OCI-LY7 (cell line): ENCODE measurements at regions not wholly inside any gene's neighbourhood (a gene's known extent, or its start where the extent isn't known, plus 50 kb on each side); places are given as distances from the start of the nearest gene placed in this dataset.

ENCODE experiments used
- BruUV-seq: library from RNA; stranded (reverse); fragments of 400-500 nt; replicated peaks from 2 replicates; lab custom pipeline; 2021; lab: Mats Ljungman, UMichigan
- CTCF ChIA-PET: fragments of 300-600 bp; sonication (Branson Sonifier 250); formaldehyde crosslinking; loops from one replicate; lab custom pipeline; 2022; ENCODE audit warnings: antibody characterized with exemption; ENCODE audit not compliant: unreplicated experiment; lab: Charles Lee
- POLR2A ChIA-PET: fragments of 300-600 bp; sonication (Branson Sonifier 250); formaldehyde crosslinking; loops from one replicate; lab custom pipeline; 2022; ENCODE audit warnings: antibody characterized with exemption; lab: Charles Lee
- DNase-seq: peaks from one replicate; pipeline ENCODE4 v3.0.0-alpha.2; 2015; ENCODE audit warnings: low spot score
- H2AFZ ChIP-seq: fragments of 200-600 bp; sonication (generic), shearing (Covaris generic); 2 replicates; pipeline ENCODE4 v1.6.1; 2014; ENCODE audit warnings: mild to moderate bottlenecking, antibody characterized with exemption, low read length, moderate library complexity
- H3K27ac ChIP-seq: fragments of 200-600 bp; sonication (generic); 2 replicates; pipeline ENCODE4 v1.5.1; 2014; ENCODE audit warnings: mixed run types, low read depth, mild to moderate bottlenecking, moderate library complexity, low read length, inconsistent platforms; ENCODE audit not compliant: poor library complexity, severe bottlenecking
- H3K36me3 ChIP-seq: fragments of 200-600 bp; sonication (generic); 2 replicates; pipeline ENCODE4 v1.6.1; 2014; ENCODE audit warnings: mild to moderate bottlenecking, antibody characterized with exemption, low read length, moderate library complexity, mixed read lengths; ENCODE audit not compliant: insufficient read depth
- H3K4me1 ChIP-seq: fragments of 200-600 bp; sonication (generic); 2 replicates; pipeline ENCODE4 v1.5.1; 2014; ENCODE audit warnings: mild to moderate bottlenecking, low read length; ENCODE audit not compliant: insufficient read depth, poor library complexity, severe bottlenecking
- H3K4me2 ChIP-seq: fragments of 200-600 bp; sonication (generic); 2 replicates; pipeline ENCODE4 v1.6.1; 2014; ENCODE audit warnings: mild to moderate bottlenecking, low read length
- H3K4me3 ChIP-seq: fragments of 200-600 bp; sonication (generic); 2 replicates; pipeline ENCODE4 v1.5.1; 2014; ENCODE audit warnings: mild to moderate bottlenecking, low read depth, low read length; ENCODE audit not compliant: poor library complexity, severe bottlenecking
- H3K79me2 ChIP-seq: fragments of 200-600 bp; sonication (generic); 2 replicates; pipeline ENCODE4 v1.6.1; 2016; ENCODE audit warnings: low read depth, mild to moderate bottlenecking, low read length, moderate library complexity, mixed read lengths; ENCODE audit not compliant: insufficient read depth
- H3K9me2 ChIP-seq: fragments of 200-600 bp; sonication (generic); 2 replicates; pipeline ENCODE4 v1.6.1; 2016; ENCODE audit warnings: mild to moderate bottlenecking, low read length, mixed read lengths; ENCODE audit not compliant: insufficient read depth
- H3K9me3 ChIP-seq: fragments of 200-600 bp; sonication (generic); 2 replicates; pipeline ENCODE4 v1.6.1; 2014; ENCODE audit warnings: mild to moderate bottlenecking, mixed run types, low read length, mixed read lengths
- H4K20me1 ChIP-seq: fragments of 200-600 bp; sonication (generic); 2 replicates; pipeline ENCODE4 v1.6.1; 2014; ENCODE audit warnings: mild to moderate bottlenecking, antibody characterized with exemption, low read length, moderate library complexity, mixed read lengths; ENCODE audit not compliant: insufficient read depth
- CTCF ChIP-seq: fragments of 200-600 bp; sonication (generic); conservative IDR thresholded peaks from 2 replicates; pipeline ENCODE4 v1.5.1; 2014; ENCODE audit warnings: mild to moderate bottlenecking, antibody characterized with exemption, low read length, moderate library complexity, mixed read lengths
- EZH2phosphoT487 ChIP-seq: fragments of 200-600 bp; sonication (generic); IDR thresholded peaks from 2 replicates; pipeline ENCODE4 v1.6.1; 2018; ENCODE audit warnings: low read depth, borderline replicate concordance, mild to moderate bottlenecking, mixed run types, antibody characterized with exemption, low read length, moderate library complexity, mixed read lengths
- intact Hi-C: fragments of 100-400 bp; cut with micrococcal nuclease; formaldehyde crosslinking; loops from one replicate; pipeline ENCODE4 v1.10.0; 2022; ENCODE audit not compliant: unreplicated experiment

GRCh38 chr22:49567899-49568750, 259.5 kb downstream of the BRD1 start:
- BruUV-seq = no TSS peak

GRCh38 chr22:49566693-49567092, 261.0 kb downstream of the BRD1 start:
- DNase-seq = no peak
- BruUV-seq = no TSS peak
- POLR2A ChIA-PET = no interaction called here
- no peak overlapping the region for H3K27ac ChIP-seq
- no peaks in the 10 kb centered on the region for H3K9me2 ChIP-seq
- no peaks in the 10 kb centered on the region for H3K9me3 ChIP-seq
- H3K4me2 ChIP-seq = no peak overlapping the region
- H3K4me3 ChIP-seq = no peak overlapping the region
- H3K4me1 ChIP-seq = no peaks in the 10 kb centered on the region
- no peak overlapping the region for H2AFZ ChIP-seq
- CTCF ChIA-PET = interaction anchor here (0.6 kb wide), 1 partner anchor 24 kb away, joined by 3 read pairs; no protein-coding TSS in a partner anchor
- H4K20me1 ChIP-seq = no peaks in the 10 kb centered on the region
- no peaks in the 10 kb centered on the region for H3K79me2 ChIP-seq
- TF ChIP-seq EZH2phosphoT487 (no peak), CTCF (no peak)
- intact Hi-C loops = no loop called here
- H3K36me3 ChIP-seq = no peaks in the 10 kb centered on the region

More at GRCh38 chr22:49567899-49568750, 259.5 kb downstream of the BRD1 start:
- Histone ChIP-seq H3K79me2 (no peaks in the 10 kb centered on the region), H3K4me3 (no peak overlapping the region), H2AFZ (no peak overlapping the region), H3K4me1 (no peaks in the 10 kb centered on the region), H3K4me2 (no peak overlapping the region), H4K20me1 (no peaks in the 10 kb centered on the region), H3K36me3 (no peaks in the 10 kb centered on the region), H3K9me2 (no peaks in the 10 kb centered on the region), H3K9me3 (no peaks in the 10 kb centered on the region), H3K27ac (no peak overlapping the region)
- DNase-seq = no peak
- CTCF ChIA-PET = no interaction called here
- POLR2A ChIA-PET = no interaction called here
- intact Hi-C loops = no loop called here
- TF ChIP-seq CTCF (no peak), EZH2phosphoT487 (no peak)

GRCh38 chr22:49566141-49566541, 261.5 kb downstream of the BRD1 start:
- no peaks in the 10 kb centered on the region for H3K9me2 ChIP-seq
- CTCF ChIA-PET = interaction anchor here (0.6 kb wide), 1 partner anchor 23 kb away, joined by 3 read pairs; no protein-coding TSS in a partner anchor
- H3K4me1 ChIP-seq = no peaks in the 10 kb centered on the region
- H3K4me3 ChIP-seq = no peak overlapping the region
- no peaks in the 10 kb centered on the region for H3K79me2 ChIP-seq
- H3K27ac ChIP-seq = no peak overlapping the region
- H4K20me1 ChIP-seq = no peaks in the 10 kb centered on the region
- no peak overlapping the region for H2AFZ ChIP-seq
- no peaks in the 10 kb centered on the region for H3K36me3 ChIP-seq
- H3K9me3 ChIP-seq = no peaks in the 10 kb centered on the region
- TF ChIP-seq CTCF (no peak), EZH2phosphoT487 (no peak)
- DNase-seq = no peak
- POLR2A ChIA-PET = no interaction called here
- no TSS peak for BruUV-seq
- intact Hi-C loops = no loop called here
- no peak overlapping the region for H3K4me2 ChIP-seq
